GM21717 (cell line): ENCODE measurements at regions not wholly inside any gene's neighbourhood (a gene's known extent, or its start where the extent isn't known, plus 50 kb on each side); places are given as distances from the start of the nearest gene placed in this dataset.

Experiments
- ATAC-seq: cut with Tn5 transposase; IDR thresholded peaks from one replicate; pipeline ENCODE4 v1.9.1; 2021; ENCODE audit warnings: mild to moderate bottlenecking, moderate library complexity; ENCODE audit not compliant: unreplicated experiment

DNA sequence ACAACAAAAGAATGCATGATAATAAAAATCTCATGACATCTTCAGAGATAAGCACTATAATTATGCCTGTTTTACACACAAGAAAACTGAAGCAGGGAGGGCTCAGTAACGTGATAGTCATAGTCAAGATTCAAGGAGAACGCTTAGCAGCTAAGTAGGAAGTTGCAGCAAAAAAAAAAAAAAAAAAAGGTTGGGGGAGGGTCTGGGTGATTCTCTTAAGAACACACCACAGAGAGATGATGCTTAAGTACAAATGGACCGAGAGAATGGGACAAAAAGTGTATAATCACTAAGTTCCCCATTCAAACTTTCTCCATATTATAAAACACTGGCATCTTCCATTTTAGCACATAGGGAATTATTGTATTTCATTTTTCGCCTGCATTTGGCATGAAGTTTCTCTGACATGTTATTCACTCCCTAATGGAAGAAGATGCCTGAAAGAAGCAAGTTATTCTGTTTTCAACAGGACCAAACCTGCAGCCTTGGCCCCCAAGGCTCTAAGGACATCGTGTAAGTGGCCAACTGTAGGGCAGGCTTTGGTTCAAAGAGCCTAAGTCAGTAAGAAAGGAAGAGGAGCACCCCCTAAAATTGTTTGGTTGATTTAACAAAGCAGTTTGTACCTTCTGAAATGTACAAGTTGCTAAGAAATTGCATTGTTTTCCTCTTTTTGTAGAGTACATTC is 142.9 kb upstream of the TMPO start:
- ATAC-seq = no peak

DNA sequence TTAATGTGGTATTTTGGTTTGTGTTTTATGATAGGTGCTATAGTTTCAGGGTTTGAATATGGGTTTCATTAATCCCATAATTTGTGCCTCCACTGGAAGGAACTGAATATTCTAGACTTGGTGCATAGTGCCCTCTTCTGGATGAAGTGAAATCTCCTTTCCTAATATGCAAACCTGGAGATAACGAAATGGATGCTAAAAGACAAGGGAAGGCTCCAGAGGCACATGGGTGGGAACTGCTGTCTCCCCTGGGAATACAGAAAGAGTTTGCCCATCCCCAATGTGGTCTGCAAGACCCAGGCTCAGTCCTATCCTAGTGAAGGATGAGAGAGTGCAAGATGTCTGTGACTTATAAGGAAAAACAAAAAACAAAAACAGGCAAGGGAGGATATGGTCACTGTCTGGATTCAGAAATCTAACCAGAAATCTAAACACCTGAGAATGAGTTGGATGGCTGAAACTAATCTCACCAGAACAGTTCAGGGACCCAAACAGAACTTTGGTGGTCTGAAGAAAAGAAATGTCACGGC is 142.3 kb upstream of the TMPO start:
- no peak for ATAC-seq

DNA sequence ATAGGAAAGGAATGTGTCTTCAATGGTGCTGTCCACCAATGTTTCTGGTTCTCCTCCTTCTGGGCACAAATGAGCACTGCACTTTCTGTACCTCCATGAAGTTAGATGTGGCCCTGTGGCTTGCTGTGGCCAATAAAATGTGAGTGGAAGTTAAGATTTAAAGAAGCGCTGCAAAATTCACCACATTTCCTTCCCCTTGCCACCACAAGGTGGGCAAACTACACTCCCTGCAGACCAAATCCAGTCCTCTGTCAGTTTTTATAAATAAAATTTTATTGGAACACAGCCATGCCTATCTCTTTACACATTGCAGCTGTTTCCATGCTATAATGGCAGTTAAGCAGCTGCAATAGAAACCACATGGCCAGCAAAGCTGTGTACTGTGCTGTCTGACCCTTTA is 141.4 kb upstream of the TMPO start:
- ATAC-seq = no peak

DNA sequence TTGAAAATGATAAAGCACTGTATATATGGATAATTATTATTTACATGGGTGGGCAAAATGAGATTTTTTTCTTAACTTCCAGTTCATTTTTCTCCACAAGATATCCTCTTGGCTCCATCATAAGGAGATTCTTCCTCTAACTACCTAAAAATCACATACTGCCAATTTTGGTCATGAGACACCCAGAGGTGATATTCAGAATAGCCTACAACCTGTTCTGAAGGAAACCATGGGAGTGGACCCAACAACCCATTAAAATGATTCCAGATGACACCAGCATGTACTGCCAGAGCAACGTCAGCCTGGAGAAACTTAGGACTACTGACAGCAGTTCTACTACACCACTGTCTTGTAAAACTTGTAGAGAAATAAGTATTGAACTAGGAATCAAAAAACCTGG is 136.3 kb upstream of the TMPO start:
- no peak for ATAC-seq

DNA sequence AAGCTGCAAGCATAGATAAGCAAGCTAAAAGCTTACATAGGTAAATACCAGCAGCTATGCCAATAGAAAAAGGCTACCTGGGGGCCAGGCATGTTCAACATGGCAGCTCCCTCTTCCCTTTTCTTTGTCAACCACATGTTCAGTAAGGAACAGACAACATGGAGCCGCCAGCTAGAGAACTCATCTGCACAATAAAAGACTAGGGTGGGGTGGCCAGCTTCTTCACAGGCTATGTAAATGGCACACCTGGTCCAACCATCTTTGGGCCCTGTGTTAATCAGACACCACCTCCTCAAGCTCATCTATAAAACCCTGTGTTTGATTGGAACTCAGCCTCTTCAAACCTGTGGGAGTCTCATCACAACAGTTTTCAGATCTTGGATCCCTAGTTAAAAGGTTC is 129.7 kb upstream of the TMPO start:
- ATAC-seq = no peak

DNA sequence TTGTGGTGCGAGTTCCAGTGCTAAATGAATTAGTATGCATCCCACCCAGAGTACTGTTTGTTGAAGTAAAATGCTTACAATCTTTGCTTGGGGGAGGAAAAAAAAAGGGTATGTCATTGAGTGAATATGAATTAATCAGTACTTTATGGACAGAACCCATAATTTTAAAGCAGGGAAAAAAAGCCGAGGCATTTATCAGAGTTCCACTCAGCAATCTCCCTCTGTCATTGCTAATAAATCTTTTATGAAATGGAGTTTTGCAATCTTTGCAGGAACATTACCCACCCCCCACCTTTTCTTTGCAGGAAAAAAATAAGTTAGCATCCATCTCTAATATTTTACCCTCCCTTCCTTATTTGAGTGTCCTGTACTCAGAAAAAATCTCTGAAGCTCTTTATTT is 127.9 kb upstream of the TMPO start:
- no peak for ATAC-seq

DNA sequence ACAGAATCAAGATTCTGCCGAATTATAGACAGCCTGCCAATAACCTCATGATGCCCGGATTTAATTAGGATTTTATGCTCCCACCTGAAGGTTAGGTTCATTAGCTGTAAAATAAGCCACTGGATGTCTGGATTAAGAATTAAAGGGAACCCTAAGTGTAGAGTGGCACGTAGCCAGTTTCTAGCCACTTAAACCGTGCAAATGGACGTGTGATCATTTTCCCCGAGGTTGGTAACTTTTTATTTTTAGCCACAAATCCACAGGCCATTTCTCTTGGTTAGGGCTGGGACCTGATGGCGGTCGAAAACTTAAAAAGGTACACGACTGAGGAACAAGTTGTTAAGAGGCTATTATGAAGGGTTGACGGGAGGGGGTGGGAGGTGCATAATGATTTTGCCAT is 127.3 kb upstream of the TMPO start:
- no peak for ATAC-seq

DNA sequence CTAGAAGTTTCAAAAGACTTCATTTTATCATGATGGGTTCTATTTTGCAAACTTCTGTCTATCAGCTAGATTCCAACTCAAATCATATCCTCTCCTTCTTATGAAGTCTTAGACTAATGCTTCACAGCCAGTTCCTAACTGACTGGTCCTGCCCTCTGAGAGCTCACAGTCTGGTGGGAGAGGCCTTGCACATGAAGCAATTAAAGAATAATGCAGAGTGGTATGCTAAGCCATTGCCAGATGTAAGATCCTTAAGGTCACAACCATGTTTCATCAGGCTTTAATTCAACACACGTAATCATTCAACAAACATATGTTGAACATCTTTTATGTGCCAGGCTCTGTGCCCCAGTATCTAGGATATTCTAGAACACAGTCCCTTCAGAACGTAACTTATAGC is 125.8 kb upstream of the TMPO start:
- no peak for ATAC-seq

DNA sequence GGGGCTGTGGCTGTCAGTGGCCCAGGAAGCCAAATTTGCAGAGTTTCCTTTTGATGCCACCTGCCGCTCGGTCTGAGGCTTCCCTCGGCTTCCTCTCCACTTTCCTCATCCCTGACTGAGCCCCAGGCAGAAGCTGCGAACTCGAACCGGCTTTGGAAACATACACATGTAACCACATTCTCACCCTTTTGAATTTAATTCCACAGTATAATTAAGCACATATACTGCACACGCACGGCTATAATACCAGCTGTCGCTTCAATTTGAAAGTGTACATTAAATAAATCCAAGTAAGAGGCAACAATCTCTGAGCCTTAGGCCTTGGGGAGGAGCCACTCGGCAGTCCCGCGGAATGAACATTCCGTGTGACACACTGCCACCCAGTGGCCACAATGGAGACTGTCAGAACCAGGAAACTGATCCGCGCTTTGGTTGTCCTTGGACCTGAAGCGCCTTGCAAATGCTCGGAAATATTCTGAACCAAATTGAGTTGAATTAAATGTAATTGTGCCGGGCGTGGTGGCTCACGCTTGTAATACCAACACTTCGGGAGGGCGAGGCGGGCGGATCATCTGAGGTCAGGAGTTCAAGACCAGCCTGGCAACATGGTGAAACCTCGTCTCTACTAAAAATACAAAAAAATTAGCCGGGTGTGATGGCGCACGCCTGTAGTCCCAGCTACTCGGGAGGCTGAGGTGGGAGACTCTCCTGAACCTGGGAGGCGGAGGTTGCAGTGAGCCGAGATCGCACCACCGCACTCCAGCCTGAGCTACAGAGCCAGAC is 117.9 kb upstream of the TMPO start:
- peak; percentile 95 for ATAC-seq

DNA sequence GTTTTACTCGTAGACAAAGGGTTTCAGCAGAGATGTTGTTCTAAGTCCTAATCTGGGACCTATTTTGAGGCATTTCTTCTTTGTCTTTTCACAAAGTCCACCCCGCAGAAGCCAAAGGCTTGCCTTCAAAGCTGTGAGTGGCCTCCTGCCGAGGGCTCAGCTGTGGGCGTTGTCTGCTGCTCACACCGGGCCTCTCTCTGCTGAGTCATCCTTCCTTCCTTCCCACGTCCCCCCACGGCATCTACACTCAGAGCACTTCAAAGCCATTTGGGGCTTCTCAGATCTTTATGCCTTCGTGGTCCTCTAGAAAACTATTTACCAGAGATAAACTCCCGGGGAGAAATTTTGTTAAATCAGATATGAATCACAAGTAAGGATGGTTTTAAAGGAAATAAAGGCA is 115.9 kb upstream of the TMPO start:
- ATAC-seq = peak; percentile 44

DNA sequence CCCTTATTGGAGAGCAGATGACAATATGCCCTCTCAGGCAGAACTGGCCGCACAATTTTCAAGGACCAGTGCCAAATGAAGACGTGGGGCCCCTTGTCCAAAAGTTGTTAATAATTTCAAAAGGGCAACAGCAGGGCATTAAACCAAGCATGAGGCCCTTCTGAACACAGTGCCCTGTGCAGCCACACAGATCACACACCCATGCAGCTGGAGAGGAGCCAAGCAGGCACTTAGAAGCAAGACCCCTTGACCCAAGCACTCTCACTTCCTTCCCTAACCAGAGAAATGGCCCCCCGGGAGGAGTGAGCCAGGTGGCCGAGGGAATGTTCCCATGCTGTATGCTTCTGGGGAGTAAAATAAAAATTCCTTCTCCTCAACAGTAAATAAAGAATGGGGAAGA is 114.0 kb upstream of the TMPO start:
- no peak for ATAC-seq

DNA sequence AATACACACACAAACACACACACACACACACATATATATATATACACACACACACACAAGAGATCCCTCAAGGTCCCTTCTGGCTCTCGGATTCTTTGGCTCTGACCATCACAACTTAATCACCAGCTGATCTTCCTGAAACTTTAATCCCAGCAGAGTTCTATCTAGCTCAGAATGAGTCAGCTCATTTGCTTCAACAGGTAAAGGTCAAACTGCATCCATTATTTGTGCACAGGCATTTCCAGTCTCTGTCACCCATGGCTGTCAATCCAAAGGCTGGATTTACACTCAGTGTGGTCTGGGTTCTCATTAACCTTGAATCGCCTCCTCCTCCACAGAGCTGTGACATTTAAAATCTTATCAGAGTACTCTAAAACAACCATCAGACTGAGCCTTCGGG is 113.3 kb upstream of the TMPO start:
- no peak for ATAC-seq

DNA sequence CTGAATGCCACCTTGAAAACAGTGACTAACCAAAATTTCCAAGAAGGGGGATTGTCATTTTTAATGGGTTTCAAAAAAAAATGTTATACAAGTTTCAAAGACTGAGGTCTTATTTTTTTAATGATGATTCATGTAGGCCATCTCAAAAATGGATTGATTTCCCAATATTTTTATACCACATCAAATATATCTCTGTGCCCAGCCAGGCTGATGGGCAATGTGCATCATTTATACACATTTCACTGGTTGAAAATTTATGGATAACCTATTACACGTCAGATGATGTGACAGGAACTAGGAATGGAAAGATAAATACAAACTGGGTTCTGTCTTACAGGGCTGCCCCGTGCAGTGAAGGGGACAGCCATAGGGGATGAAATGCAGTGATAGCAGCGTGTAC is 112.7 kb upstream of the TMPO start:
- no peak for ATAC-seq

DNA sequence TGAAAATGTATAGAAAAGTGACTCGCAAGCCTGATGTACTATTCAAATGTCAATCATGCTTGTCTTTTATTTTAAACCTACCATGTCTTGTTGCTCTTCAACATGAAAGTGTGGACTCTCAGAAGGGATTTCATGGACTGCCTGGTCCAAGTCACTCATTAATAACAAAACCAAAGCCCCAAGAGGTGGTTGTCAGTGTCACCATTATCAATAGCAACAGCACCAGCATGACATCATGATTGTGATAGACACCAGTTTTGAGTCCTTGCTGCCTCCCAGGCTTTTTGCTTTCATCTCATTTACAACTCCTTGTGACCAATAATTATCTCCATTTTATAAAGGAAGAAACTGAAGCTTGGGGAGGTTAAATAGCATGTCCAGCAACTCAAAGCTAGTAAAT is 112.0 kb upstream of the TMPO start:
- ATAC-seq = no peak

DNA sequence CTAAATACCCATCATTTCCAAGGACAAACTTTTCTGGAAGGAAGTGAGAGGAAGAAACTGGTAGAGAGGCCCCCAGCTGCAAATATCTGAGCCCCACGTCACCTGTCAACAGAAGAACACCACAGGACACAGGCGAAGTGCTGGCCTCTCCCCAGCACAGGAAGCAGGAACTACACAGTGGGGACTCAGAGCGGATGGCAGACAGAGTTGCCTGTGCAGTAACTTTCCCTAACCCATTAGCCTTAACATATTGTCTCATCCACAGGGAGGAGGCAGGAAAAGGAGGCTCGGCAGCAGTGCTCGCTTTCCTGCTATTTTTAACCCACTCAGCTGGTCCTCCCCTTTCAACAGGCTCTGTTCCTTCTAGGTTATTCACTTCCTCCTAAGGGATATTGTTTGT is 111.5 kb upstream of the TMPO start:
- no peak for ATAC-seq

DNA sequence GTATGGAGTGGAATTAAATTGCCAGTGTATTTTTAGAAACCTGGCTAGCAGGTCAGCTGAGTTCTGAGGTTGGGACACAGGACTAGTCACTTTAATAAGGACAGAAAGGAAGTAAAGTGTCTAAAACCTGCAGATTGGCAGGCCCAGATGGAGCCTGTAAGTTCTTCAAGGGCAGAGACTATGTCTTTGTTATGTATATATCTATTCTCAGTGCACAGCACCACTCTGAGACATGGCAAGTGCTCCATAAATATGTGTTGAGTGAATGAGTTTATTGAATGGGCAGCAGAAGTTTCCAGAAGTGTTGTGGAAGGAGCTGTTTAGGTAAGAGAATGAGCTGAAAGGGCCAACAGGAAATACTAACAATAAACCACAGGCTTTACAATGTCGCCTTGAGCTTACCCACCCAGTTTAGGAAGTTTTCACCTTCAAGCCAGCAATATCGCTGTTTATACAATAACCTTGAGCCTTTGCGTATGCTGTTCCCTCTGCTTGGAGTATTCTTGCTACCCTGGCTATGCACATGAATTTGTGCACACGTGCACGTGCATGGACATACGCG is 109.5 kb upstream of the TMPO start:
- no peak for ATAC-seq

DNA sequence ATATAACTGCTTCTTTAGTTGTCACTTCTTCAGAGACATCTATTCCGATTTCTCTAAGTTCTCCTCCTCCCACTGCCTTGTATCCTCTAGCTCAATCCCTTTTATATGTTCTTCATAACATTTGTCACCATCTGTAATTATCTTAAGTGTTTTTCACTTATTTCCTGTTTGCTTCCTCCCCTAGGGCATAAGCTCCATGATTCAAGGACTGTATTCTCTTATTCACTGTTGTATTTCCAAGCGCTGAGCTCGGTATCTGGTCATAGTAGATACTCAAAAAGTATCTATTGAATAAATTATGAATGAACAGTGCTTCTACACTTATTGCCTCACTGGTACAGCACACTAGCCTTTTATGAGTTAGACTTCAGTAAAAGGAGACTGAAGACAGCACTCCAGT is 109.0 kb upstream of the TMPO start:
- ATAC-seq = no peak

DNA sequence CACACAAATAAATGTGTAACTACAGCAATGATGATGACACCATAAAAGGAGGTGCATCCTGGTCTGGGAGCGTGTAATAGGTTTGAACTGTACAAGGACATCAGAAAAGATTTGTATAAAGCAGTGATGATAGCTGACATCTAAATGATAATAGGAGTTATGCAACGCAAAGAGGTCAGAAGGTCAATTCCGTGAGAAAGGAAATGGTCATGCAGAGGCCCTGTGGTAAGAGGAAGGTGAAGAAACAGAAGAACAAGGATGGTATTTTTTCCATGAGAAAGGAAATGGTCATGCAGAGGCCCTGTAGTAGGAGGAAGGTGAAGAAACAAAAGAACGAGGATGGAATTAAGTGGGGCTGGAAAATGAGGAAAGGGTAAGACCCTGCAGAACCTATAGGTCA is 106.7 kb upstream of the TMPO start:
- no peak for ATAC-seq

DNA sequence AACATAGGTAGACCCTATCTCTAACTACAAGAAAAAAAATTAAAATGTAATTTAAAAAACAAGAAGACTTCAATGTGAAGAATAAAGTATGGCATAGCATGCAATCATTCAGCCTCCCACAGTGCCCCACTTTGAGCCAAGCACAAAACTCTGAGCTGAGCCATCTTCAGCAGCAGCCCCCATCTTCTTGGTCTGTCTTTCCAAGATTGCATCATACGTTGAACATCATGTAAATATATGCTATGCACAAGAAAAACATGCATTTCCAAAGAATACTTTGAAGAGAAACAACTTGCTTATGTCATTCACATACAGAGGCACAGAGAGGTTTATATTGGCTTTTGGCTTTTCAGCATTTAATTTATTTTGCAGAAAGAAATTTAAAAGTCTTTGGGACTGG is 105.8 kb upstream of the TMPO start:
- ATAC-seq = no peak

DNA sequence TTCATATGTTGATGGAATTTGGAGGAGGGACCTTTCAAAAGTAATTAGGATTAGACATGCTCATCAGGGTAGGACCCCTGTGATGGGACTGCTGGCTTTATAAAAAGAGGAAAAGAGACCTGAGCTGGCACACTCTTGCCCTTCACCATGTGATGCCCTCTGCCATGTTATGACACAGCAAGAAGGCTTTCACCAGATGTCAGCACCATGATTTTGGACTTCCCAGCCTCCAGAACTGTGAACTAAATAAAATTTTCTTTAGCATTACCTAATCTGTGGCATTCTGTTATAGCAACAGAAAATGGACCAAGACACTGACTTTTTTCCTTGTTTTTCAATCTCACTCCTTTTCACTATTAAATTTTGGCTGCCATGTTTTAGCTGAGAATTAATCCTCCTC is 105.0 kb upstream of the TMPO start:
- no peak for ATAC-seq

DNA sequence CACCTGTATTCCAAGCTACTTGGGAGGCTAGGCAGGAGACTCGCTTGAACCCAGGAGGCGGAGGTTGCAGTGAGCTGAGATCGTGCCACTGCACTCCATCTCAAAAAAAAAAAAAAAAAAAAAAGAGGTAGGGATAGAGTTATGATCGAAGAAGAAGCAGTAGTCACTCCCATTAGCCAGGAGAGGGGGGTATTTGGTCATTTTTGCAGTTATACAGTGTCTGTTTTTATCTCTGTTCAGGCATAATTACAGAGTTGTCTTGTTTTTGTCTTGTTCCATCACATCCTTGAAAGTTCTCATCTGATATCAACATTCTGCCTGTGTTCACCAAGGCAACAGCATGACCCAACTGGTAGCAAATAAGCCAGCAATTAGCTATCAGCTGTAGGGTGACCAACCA is 98.5 kb upstream of the TMPO start:
- ATAC-seq = no peak

DNA sequence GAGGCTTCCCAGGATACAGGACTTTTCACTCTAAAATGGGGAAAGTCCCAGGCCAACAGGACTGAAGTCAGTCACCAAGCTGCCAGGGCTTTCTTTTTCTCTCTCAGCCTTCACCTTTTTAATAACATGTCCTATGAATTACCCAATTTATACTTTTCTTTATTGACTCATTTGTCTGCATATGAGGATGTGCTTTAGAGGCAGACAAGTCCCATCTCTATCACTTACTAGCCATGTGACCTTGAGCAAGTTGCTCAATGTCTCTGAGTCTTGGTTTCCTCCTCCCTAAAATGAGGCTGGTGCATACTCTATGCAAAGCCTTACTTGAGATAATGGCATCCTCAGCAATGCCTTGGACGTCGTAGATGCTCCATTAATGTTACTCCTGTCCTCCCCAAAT is 98.1 kb upstream of the TMPO start:
- no peak for ATAC-seq
